OCI-LY1 (cell line): ENCODE measurements at regions not wholly inside any gene's neighbourhood (a gene's known extent, or its start where the extent isn't known, plus 50 kb on each side); places are given as distances from the start of the nearest gene placed in this dataset.

Experiments
- CTCF ChIP-seq: fragments of 200-600 bp; sonication (generic), shearing (Covaris generic); IDR thresholded peaks from 2 replicates; pipeline ENCODE4 v1.5.1; 2017; ENCODE audit warnings: mild to moderate bottlenecking, antibody characterized with exemption, low read length, moderate library complexity, mixed read lengths
- EZH2 ChIP-seq: fragments of 200-600 bp; sonication (generic), shearing (Covaris generic); IDR thresholded peaks from 2 replicates; pipeline ENCODE4 v1.8.0; 2017; ENCODE audit warnings: borderline replicate concordance, mixed run types, mild to moderate bottlenecking, antibody characterized with exemption, low read length, moderate library complexity, mixed read lengths

- TF ChIP-seq CTCF (no peak), EZH2 (no peak)
These were observed 181.1 kb upstream of the C2CD4B start for GRCh38 chr15:62346168-62346567.
